Heart left ventricle (tissue), 16 donors: ENCODE measurements at regions not wholly inside any gene's neighbourhood (a gene's known extent, or its start where the extent isn't known, plus 50 kb on each side); places are given as distances from the start of the nearest gene placed in this dataset.
A peak's percentile ranks its signal among the peaks of the same experiment; 100 is the strongest.

Source experiments
- ATAC-seq, 4 donors: fragments of 200-7000 bp; cut with Tn5 transposase; one replicate each; pipeline ENCODE4 v1.9.1; 2020 to 2022; ENCODE audit warnings: moderate library complexity in 4 of 4, mild to moderate bottlenecking in 3 of 4, moderate number of reproducible peaks in 1 of 4
- DNase-seq, 5 donors: peaks; one replicate each; pipeline ENCODE4 v3.0.0-alpha.2; 2020
- H3K27ac ChIP-seq, 12 donors: fragments of 200-600 bp; sonication (generic) in 4 of 12; one replicate each; pipeline versions ENCODE4 v1.5.0 to v1.8.0; 2016 to 2022; ENCODE audit warnings: mild to moderate bottlenecking in 2 of 12
- H3K27me3 ChIP-seq, 9 donors: fragments of 200-600 bp; sonication (generic) in 2 of 9; one replicate each; pipeline versions ENCODE4 v1.5.1 to v1.8.0; 2016 to 2022; ENCODE audit warnings: mild to moderate bottlenecking in 3 of 9
- H3K36me3 ChIP-seq, 9 donors: fragments of 200-600 bp; sonication (generic) in 2 of 9; one replicate each; pipeline versions ENCODE4 v1.5.0 to v1.8.0; 2018 to 2022; ENCODE audit warnings: mild to moderate bottlenecking in 2 of 9
- H3K4me1 ChIP-seq, 12 donors: fragments of 200-600 bp; sonication (generic) in 4 of 12; one replicate each; pipeline versions ENCODE4 v1.5.0 to v1.8.0; 2016 to 2022; ENCODE audit warnings: mild to moderate bottlenecking in 3 of 12
- H3K4me3 ChIP-seq, 12 donors: fragments of 200-600 bp; sonication (generic) in 4 of 12; one replicate each; pipeline versions ENCODE4 v1.5.0 to v1.8.0; 2017 to 2022; ENCODE audit warnings: mild to moderate bottlenecking in 9 of 12, moderate library complexity in 4 of 12
- H3K9me3 ChIP-seq, 12 donors: fragments of 200-600 bp; sonication (generic) in 4 of 12; one replicate each; pipeline versions ENCODE4 v1.5.0 to v1.8.0; 2016 to 2022; ENCODE audit warnings: mild to moderate bottlenecking in 1 of 12
- CTCF ChIP-seq, 12 donors: fragments of 200-600 bp; sonication (generic) in 4 of 12; IDR thresholded peaks; one replicate each; pipeline versions ENCODE4 v1.5.0 to v1.8.0; 2018 to 2022; ENCODE audit warnings: antibody characterized with exemption in 12 of 12, mild to moderate bottlenecking in 5 of 12
- POLR2A ChIP-seq, 2 donors: fragments of 450-650 bp; IDR thresholded peaks; one replicate each; pipeline ENCODE4 v1.6.1; 2017; ENCODE audit warnings: antibody characterized with exemption in 2 of 2, mild to moderate bottlenecking in 2 of 2, moderate library complexity in 2 of 2
- WGBS, 4 donors: extraction: QIAGEN DNeasy Blood & Tissue Kit in 2 of 4; methylation state at CpG; one replicate each; pipeline versions ENCODE4 v1.1.5 to v1.1.7; 2013 to 2018; 5-methylcytosine and 5-hydroxymethylcytosine counted together
- intact Hi-C, 10 donors: fragments of 100-400 bp; cut with DNase I; formaldehyde crosslinking; loops; one replicate each; pipeline versions ENCODE4 v1.11.1 to v1.14.2; 2022
- donor health status: ischemic (EF 13 %, LVEDD 7.1; RV severe dilation, severe dysfunction).
- donor health status: healthy with polysubstance abuse.
- donor health status: DM: no; HTN: yes; CAD: no.
- donor health status: DM: no; HTN: no; CAD: no.
- donor health status: ischemic (EF 25% LVEDD 6.9; RV normal size, moderate dysfunction).
- donor health status: ischemic (EF 25% LVEDD 5.7; RV mildly dilated, moderate dysfunction).
- donor health status: healthy.
- donor health status: DM: yes; HTN: yes; CAD: no.
- donor health status: ischemic (EF 35%, LVEDD 5.7; RV mildly dilated, moderate dysfunction).
- donor health status: nonischemic (EF 11% LVEDD 7.7; RV severe dilation, severe dysfunction).
- donor health status: DM: yes; HTN: yes; CAD: no.
- donor health status: PGD.
- donor health status: ischemic (EF 29% LVEDD 5.4; RV normal size, mild dysfunction).
- donor health status: nonischemic (EF 23%, LVEDD 6.1; RV moderate dilation, normal function).

- no peak overlapping the region for H3K4me3 ChIP-seq
- no peaks in the 10 kb centered on the region for H3K9me3 ChIP-seq
- H3K27me3 ChIP-seq: no peaks in the 10 kb centered on the region
- TF ChIP-seq CTCF (IDR thresholded peaks at IDR 0.05) (peak in 11 of 12 donors; percentile 30 to 66 (median 45)), POLR2A (IDR thresholded peaks at IDR 0.05) (no peak)
- H3K4me1 ChIP-seq: peaks cover 0 to 7% (median 0%) of the 10 kb centered on the region in 12 donors
- peak overlapping the region in 2 of 12 donors; percentile 2 to 9 for H3K27ac ChIP-seq
- intact Hi-C loops: loop anchor here in 6 of 10 donors (5.0 to 10.0 kb wide), 3 partner anchors 126 to 131 kb away; partner anchors contain the start of gene BMP2 (in 5 of the 6)
- peak in 2 of 5 donors; percentile 30 to 41 for DNase-seq
- ATAC-seq: peak; percentile 75 to 91 (median 84)
- 39 to 47% (median 44%) methylated on average over 8 of the region's 8 CpGs for WGBS, 4 donors
- no peaks in the 10 kb centered on the region for H3K36me3 ChIP-seq
These were observed 131.0 kb upstream of the BMP2 start for GRCh38 chr20:6636209-6637159.

GRCh38 chr20:6635034-6635736 lies 132.3 kb upstream of the BMP2 start:
- Histone ChIP-seq H3K36me3 (no peaks in the 10 kb centered on the region), H3K27me3 (no peaks in the 10 kb centered on the region), H3K27ac (no peak overlapping the region), H3K9me3 (no peaks in the 10 kb centered on the region), H3K4me1 (peaks cover 0 to 7% (median 0%) of the 10 kb centered on the region in 12 donors), H3K4me3 (no peak overlapping the region)
- ATAC-seq (no peak), DNase-seq (no peak)
- no peak for TF ChIP-seq POLR2A (IDR thresholded peaks at IDR 0.05)
- TF ChIP-seq CTCF (IDR thresholded peaks at IDR 0.05): no peak
- intact Hi-C loops: loop anchor here in 6 of 10 donors (5.0 to 10.0 kb wide), 3 partner anchors 127 to 132 kb away; partner anchors contain the start of gene BMP2 (in 5 of the 6)
- WGBS, 4 donors: 70 to 74% (median 71%) methylated on average over 1 of the region's 1 CpG

DNA sequence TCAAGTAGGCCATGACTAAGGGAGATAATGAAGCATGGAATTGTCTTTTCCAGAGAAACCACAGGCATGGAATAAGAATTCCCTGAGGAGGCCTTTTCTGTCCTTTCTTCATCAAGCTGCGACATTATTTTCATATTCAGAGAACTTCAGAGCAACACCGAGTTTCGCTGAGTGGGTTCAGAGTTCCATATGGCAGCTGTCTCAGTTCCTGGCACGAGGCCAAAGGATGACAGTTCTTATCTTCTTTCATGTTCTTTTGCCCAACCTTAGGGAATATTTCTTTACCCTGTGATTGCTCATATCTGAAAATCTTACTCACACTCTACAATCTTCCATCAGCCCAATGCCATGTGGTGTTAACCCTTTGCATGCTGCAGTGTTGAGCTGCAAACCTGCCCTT lies 135.3 kb upstream of the BMP2 start:
- Histone ChIP-seq H3K27me3 (no peaks in the 10 kb centered on the region), H3K9me3 (no peaks in the 10 kb centered on the region), H3K36me3 (no peaks in the 10 kb centered on the region), H3K4me3 (no peak overlapping the region), H3K4me1 (peaks cover 0 to 7% (median 0%) of the 10 kb centered on the region in 12 donors), H3K27ac (no peak overlapping the region)
- peak in 3 of 5 donors; percentile 20 to 52 (median 30) for DNase-seq
- peak in 1 of 4 donors; percentile 37 for ATAC-seq
- TF ChIP-seq POLR2A (IDR thresholded peaks at IDR 0.05) (no peak), CTCF (IDR thresholded peaks at IDR 0.05) (no peak)
- WGBS, 4 donors: 49 to 59% (median 51%) methylated on average over 4 of the region's 4 CpGs
- intact Hi-C loops: loop anchor here in 2 of 10 donors (5.0 to 10.0 kb wide), 2 partner anchors 75 to 133 kb away; partner anchors contain the start of gene BMP2 (in 2 of the 2)
